ENCODE measurements at regions not wholly inside any gene's neighbourhood (a gene's known extent, or its start where the extent isn't known, plus 50 kb on each side); places are given as distances from the start of the nearest gene placed in this dataset.
A peak's percentile ranks its signal among the peaks of the same experiment; 100 is the strongest.
"Not testable (repeated sequence)": the region's sequence is repeated elsewhere in the genome, so short reads cannot be mapped to it uniquely, and the experiment has no call there.

DNA sequence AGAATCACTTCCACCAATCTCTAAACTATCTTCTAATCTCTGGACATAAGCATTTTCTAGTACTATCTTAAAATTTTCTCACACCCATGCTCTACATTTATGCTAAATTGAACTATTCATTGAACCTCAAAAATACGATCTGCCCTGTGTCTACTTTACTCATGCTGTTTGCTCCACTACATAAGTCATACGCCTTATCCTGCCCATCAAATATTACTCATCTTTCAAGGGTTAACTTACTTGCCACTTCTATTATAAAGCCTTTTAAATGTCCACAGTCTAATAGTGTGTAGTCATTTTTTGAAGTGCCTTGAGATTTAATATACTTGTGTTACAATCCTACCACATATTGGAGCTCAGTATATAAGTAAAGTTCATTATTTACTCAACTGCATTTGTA lies 727.7 kb upstream of the SLIT2 start:
- no peak for DNase-seq (ENCODE audit: low read depth in 2 of 2)

DNA sequence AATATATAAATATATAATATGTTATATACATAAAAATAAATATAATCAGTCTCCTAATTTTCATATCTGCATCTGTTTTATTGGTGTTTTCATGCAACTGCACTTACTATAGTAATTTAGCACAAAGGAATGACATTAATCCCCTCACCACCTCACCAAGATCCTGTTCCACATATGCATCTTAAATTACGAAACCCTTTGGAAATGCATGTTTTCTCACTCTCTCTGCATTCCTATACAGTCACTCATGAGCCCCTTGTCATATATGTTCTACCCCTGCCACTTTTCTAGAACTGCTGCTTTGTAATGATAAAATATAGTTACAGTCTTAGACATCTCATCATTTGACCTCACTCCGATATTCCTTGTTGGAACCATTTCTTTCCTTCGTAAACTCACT lies 728.7 kb upstream of the SLIT2 start:
- peak; percentile 37 to 43 for DNase-seq (ENCODE audit: low read depth in 2 of 2)

DNA sequence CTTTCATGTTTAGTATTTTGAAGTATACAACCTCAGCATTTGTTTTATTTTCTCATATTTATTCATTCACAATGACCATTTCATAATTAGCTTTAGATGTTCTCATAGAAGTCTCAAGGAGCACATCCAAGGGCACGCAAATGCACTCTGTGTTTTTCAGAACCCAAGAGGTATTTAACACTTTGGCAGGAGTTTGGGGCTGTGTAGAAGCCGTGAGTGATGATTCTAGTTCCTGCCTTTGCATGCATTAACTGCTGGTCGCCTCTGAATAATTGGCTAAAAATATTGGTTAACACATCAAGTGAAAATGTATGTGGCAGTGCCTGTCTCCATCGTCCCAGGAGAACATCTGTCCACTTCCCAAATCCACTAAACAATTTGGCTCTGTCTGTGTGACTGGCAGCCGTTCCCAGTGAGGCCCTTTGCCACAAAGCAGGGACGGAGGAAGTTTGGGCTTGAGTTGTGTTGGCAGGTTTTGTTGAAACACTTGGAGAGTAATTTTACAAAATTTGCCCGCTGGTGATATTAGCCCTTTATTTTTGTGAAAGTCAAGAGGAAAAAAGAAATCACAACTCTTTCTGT lies 730.7 kb upstream of the SLIT2 start:
- no peak for DNase-seq (ENCODE audit: low read depth in 2 of 2)

DNA sequence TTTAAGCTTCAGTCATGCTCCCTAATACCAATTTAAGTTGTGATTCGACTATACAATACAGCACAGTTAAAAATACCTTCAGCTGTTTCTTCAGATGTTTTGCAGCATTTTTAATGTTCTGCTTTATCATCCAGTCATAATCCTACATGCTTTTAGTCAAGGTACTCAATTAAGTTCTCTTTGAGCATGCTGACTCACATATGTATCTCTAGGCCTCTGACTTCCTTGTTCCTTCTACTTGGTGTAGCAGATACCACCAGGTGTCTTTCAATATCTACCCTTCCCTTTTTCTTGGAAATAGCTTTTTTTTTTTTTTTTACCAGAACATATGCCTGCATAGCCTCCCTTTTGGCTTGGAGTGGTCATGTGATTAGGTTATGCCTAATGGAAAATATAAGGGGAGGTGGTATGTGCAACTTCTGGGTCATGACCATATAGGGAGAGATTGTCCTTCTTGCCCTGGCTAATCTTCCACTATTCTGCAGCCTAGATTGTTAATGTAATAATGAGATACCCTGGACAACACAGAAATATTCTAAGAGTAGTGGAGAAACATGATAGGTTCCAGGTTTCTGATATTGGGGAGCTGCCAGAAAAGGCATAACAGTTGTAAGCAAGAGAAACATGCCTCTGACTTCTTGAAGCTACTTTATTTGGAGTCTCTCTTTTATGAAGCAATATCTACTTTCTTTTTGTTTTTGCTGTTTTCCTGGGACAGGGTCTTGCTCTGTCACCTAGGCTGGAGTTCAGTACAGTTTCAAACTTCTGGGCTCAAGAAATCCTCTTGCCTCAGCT lies 737.2 kb upstream of the SLIT2 start:
- peak; percentile 9 to 13 for DNase-seq (ENCODE audit: low read depth in 2 of 2)

DNA sequence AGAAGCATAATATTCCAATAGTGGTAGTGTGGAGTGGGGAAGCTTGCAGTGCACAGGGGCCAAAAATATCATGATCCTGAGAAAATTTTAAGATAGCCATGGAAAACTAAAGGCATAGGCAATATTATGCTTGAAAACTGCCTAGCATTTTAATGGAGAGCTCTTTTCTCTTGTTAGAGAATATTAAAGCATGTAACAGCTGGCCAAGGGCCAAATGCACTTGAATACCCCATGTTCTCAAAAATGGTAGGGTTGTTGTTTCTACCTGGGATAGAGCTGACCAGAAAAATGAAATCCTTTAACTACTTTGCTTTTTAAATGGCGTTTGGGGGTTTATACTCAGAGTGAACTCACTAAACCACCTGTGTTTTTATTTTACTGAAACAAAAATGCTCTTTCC lies 739.6 kb upstream of the SLIT2 start:
- no peak for DNase-seq (ENCODE audit: low read depth in 2 of 2)

DNA sequence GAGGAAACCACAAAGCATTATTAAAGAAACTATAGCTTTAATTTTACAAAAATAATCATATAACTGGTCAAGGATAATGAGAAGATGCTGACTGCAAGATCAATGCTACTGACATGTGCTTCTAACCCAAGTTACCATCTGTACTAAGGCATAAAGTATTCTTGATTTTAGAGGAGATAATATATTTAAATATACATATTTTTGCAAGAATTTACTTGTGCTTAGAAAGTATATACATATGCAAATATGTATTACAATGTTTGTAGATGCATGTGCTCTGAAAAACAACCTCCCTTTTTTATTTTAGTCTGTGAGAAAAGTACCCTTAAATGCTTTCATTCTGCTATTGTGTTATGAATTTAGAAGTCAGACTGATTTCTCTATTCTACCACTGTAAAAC lies 740.7 kb upstream of the SLIT2 start:
- DNase-seq (ENCODE audit: low read depth in 2 of 2), result no peak

DNA sequence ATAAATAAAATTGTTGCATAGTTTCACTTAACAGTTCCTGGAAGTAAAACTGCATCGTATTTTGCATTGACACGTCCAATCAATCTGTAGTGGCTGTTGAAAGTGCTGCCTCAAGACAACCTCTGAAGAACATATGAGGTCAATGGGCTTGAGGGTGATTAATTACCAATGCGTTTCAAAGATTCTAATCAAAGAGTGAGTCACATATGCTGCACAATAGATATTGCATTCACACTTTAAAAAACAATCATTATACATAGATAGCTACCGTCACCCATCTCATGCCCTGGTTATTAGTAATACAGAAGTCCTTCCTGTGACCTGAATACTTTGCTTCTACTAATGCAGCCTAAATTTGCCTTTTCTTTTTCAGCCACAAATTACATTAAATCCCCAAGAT lies 743.3 kb upstream of the SLIT2 start:
- DNase-seq (ENCODE audit: low read depth in 2 of 2), result no peak

DNA sequence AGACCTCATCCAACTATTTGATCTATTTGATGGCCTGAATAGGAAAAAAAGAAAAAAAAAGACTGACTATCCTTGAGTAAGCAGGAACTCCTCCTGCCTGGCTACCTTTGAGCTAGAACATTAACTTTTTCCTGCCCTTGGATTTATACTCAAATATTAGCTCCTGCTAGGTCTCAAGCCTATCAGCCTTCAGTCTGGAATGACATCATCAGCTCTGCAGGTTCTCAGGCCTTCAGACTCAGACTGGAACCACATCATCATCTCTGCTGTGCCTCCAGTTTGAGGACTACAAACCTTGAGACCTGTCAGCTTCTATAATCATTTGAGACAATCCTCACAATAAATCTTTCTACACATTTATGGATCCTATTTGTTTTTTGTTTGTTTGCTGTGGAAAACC lies 754.0 kb upstream of the SLIT2 start:
- no peak for DNase-seq (ENCODE audit: low read depth in 2 of 2)

DNA sequence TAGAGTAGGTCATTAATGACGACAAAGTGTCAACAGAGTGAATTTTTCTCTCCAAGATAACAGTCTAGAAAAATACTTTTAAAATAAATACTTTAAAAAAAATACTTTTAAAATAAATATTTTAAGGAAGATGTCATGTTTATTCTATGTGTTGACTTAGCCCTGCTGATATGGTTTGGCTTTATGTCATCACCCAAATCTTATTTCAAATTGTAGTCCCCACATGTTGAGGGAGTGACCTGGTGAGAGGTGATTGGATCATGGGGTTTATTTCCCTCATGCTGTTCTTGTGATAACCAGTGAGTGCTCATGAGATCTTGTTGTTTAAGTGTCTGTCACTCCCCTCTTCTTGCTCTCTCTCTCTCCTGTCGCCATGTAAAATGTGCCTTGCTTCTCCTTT lies 754.9 kb upstream of the SLIT2 start:
- no peak for DNase-seq (ENCODE audit: low read depth in 2 of 2)

DNA sequence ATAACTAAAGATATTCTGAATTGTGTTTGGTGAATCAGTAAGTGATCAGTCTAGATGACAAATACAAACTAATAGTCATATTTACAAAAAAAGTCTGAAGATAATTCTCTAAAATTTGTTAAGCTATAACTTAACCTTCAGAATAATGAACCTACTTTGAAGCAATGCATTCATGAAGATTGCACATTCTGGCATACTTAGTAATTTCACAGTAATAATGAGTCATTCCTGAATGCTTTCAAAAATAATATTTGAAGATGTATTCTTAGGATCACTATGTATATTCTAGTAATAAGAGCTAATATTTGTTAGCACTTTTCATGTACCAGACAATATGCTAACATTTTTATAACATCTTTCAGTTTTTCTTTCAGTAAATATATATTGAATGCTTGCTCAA lies 756.7 kb upstream of the SLIT2 start:
- DNase-seq (ENCODE audit: low read depth in 2 of 2), result no peak

DNA sequence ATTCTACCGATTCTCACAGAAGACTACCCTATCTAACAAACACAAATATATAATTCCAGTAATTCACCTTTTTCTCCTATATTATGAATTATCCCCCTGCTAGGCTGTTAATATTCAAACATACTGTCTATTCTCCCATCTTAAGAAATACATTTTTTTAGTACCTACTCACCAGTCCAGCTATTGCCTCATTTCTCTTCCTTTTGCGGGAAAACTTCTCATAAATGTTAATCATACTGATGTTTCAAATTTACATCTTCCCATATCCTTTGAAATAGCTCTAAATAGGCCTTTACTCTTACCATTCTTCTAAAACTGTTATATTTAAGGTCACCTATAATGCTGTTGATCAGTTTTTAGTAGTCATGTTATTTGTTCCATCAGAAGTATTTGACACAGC lies 759.1 kb upstream of the SLIT2 start:
- DNase-seq (ENCODE audit: low read depth in 2 of 2), result peak; percentile 20

DNA sequence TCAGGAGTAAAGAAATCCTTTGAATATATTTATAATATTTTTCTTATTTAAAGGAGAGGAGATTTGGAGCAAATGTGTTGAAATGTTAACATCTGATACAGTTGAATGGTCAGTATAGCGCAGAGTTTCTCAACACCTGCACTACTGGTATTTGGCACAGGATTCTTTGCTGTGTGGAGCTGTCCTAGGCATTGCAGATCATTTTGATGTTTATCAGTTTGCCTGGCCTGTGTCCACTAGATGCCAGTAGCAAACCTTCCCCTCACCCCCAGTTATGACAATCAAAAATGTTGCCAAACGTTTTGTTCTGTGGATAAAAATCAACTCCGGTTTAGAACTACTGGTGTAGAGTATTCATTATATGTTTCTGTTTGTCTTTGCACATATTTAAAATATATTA lies 765.3 kb upstream of the SLIT2 start:
- DNase-seq (ENCODE audit: low read depth in 2 of 2), result no peak

DNA sequence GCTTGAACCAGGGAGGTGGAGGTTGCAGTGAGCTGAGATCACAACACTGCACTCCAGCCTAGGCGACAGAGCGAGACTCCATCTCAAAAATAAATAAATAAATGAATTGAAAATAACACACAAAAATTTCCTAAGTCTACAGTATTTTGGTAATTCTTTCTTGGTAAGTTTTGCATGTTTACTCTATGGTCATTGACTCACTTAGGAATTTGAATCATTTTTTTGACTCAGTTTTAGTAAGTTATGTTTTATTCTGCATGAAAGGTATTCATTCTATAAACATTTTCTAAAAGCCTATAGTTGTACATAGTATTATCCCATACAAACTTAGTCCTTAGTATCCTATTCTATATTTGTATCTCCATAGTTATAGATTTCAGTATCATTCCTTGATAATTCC lies 772.9 kb upstream of the SLIT2 start:
- peak; percentile 34 to 36 for DNase-seq (ENCODE audit: low read depth in 2 of 2)

DNA sequence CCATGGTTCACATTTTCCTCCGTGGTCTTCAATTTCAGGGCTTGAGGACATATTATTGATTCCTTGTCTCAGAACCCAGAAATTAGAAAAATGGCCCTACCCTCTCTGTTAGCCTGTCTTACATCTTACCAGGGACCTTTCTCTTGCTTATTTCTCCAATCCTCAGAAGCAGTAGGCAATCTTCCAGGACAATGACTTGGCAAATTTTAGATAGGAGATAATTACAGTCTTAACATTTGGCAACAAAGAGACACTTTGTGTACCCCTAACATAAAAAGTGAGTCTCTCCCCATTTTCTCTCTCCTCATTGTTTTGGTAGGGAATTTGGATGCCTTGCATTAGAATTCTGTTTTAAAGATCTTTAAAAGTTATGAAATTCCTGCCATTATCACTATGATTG lies 778.1 kb upstream of the SLIT2 start:
- DNase-seq (ENCODE audit: low read depth in 2 of 2), result no peak

DNA sequence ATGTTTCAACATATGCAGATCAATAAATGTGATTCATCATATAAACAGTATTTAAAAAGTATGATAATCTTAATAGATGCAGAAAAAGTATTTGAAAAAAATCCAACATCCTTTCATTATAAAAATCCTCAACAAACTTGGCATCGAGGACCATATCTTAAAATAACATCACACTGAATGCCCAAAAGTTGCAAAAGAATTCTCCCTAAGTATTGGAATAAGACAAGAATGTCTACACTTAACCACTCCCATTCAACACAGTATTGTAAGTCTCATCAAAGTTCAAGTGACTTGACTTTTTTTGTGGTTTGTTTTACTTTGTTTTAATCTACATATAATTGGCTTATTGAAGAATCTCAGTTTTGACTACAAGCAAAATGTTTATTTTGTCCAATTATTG lies 779.0 kb upstream of the SLIT2 start:
- DNase-seq (ENCODE audit: low read depth in 2 of 2), result no peak

DNA sequence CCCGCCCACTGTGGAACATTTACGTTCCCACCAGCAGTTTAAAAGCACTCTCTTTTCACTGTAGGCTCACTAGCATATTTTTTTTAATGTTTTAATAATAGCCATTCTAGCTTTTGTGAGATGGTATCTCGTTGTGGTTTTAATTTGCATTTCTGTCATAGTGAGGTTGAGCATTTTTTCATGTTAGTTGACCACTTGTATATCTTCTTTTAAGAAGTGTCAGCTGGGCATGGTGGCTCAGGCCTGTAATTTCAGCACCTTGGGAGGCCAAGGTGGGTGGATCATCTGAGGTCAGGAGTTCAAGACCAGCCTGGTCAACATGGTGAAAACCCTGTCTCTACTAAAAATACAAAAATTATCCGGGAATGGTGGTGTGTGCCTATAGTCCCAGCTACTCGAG lies 781.7 kb upstream of the SLIT2 start:
- DNase-seq (ENCODE audit: low read depth in 2 of 2), result not testable (repeated sequence)

DNA sequence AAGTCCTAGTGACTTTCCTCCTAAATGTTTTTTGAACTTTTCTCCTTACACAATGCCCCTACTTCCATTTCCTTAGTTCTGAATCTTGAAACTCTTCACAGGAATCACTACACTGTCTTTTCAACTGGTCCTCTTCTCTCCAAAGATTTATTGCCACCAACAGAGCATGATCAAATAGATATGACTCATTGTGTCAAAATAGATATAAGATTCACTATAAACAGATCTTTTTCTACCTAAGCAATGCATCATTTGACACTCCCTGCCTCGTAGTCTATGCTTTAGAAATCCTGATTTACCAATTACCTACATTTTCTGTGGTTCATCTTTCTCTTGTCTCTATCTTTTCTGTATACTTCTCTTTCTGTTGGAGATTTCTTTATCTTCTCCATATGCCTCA lies 789.6 kb upstream of the SLIT2 start:
- DNase-seq (ENCODE audit: low read depth in 2 of 2), result no peak

DNA sequence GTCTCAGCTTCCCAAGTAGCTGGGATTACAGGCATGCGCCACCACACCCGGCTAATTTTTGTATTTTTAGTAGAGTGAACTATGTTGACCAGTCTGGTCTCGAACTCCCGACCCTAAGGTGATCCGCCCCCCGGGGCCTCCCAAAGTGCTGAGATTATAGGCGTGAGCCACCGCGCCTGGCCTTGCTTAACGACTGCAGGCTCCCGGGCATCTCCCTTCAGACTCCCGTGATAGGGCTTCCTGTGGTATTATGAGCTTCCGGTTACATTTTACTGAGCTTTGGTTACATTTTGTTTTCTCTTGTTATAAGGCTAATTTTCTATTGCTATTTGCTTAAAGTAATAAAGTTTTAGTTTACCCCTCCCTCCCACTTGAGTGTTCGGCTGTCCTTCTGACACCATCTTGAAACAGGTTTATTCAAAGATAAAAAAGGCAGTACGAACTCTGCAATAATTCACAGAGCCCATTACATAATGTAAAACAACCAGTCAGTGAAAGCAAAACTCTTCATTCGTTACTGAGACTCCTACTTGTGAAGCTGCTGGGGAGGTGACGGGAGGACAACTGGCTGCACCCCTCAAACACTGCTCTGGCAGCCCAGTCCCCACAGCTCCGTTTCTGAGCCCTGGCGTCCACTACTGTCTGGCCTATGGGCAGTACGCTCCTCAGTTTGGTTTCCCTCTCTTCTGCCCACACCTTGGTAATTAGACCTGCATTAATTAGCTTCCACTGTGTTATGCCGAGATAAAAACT lies 795.7 kb upstream of the SLIT2 start:
- DNase-seq (ENCODE audit: low read depth in 2 of 2), result no peak

DNA sequence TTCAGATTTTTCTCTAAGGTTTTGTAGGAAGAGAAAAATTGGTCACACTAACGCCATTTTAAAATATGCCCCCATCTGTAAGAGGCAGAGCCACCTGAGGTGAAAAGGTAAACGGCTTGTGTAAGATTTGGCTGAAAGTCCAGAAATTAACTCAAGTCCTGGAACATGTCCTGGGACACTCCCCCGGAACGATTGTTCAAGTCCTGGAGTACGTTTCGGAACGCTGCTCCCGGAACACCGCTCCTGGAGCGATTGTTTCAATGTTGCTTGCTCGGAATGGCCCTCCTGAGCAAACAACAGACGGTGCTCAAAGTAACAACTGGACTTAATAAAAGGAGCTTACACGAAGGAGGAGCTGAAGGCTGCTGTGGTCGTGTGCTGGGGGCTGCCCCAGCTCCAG lies 796.5 kb upstream of the SLIT2 start:
- no peak for DNase-seq (ENCODE audit: low read depth in 2 of 2)

DNA sequence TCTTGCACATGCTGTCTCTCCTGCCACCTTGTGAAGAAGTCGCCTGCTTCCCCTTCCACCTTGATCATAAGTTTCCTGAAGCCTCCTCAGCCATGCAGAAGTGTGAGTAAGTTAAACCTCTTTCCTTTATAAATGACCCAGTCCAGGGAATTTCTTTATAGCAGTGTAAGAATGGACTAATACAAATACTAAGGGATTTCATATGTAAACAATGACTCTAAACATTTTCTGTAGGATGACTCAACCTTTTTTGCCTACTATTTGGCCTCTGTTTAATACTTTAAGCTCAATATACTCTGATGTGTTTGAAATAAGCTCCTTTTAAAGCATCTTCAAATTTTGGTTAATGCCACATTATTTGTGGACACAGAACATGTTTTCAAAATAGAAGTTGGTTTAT lies 813.5 kb upstream of the SLIT2 start:
- DNase-seq (ENCODE audit: low read depth in 2 of 2), result peak in 1 of 2 experiments; percentile 17

DNA sequence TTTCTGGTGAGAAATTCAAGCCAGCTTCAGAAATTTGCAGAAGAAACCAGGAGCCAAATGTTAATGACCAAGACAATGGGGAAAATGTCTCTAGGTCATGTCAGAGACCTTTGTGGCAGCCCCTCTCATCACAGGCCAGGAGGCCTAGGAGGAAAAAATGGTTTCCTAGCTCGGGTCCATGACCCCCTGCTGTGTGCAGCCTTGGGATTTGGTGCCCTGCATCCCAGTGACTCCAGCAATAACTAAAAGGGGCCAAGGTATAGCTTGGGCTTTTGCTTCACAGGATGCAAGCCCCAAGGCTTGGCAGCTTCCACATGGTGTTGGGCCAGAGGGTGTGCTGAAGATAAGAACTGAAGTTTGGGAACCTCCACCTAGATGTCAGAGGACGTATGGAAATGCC lies 814.7 kb upstream of the SLIT2 start:
- no peak for DNase-seq (ENCODE audit: low read depth in 2 of 2)

DNA sequence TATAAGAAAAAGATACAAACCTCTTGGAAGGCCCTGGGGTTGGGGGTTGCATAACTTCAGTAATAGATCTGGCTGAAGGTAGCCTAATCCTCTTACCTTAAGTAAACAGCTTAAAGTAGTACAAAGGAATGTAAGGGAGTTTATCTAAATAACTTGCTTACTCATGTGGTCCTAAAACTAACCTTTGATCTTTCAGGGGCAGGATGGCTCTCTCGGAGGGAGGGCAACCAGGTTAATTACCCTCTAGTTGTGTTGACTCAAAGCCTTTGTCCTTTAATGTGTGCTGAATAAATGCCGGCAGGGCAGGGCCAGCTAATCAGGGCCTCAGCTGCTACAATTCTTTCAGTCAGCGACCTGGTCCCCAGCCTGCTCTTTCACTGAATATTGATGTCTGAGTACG lies 822.0 kb upstream of the SLIT2 start:
- DNase-seq (ENCODE audit: low read depth in 2 of 2), result no peak

DNA sequence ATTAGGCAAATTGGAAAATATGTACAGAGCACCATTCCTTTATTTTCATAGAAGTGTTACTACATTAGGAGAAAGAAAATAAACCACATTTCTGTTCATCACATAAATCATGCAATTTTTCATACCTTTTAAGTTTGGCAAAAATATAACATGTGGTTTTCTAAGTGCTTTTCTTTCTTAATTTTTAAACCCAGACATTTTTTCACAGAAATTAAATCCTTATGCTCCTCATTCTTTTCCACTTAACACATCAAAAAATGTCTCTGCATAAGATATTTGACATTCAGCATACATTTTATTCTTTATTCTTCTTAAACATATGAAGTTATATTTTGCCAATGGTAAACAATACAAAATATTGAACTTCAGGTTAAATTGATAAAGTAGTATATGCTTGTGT lies 826.6 kb upstream of the SLIT2 start:
- DNase-seq (ENCODE audit: low read depth in 2 of 2), result peak; percentile 66 to 69
